ENCODE measurements at regions not wholly inside any gene's neighbourhood (a gene's known extent, or its start where the extent isn't known, plus 50 kb on each side); places are given as distances from the start of the nearest gene placed in this dataset.

GRCh38 chr2:217612211-217612610, 390.6 kb downstream of the TNS1 start:
- no peaks in the 10 kb centered on the region for H3K36me3 ChIP-seq (ENCODE audit: insufficient read depth, low read length, poor library complexity, severe bottlenecking)
- H3K9me3 ChIP-seq (ENCODE audit: low read depth, low read length, poor library complexity, severe bottlenecking), result no peaks in the 10 kb centered on the region
- H3K27ac ChIP-seq (ENCODE audit: low read depth, low read length, poor library complexity, severe bottlenecking), result no peak overlapping the region
- DNase-seq (ENCODE audit: low spot score), result no peak
- no peaks in the 10 kb centered on the region for H3K4me1 ChIP-seq (ENCODE audit: insufficient read depth, low read length, poor library complexity, severe bottlenecking)
- POLR2A ChIA-PET (ENCODE audit: low non-redundant PET), result no interaction called here
- intact Hi-C loops (cut with micrococcal nuclease; ENCODE audit: unreplicated experiment), result no loop called here
- H3K4me3 ChIP-seq (ENCODE audit: low read depth, low read length, poor library complexity, severe bottlenecking), result no peak overlapping the region
- no TSS peak for BruUV-seq (replicated peaks)
- no peaks in the 10 kb centered on the region for H3K27me3 ChIP-seq (replicated peaks; ENCODE audit: insufficient read depth, low read depth, low read length, poor library complexity)
- CTCF ChIA-PET, result no interaction called here
- TF ChIP-seq CTCF (conservative IDR thresholded peaks at IDR 0.05; ENCODE audit: low read depth, low read length) (no peak), EZH2 (IDR thresholded peaks at IDR 0.05; ENCODE audit: borderline replicate concordance, low read depth, low read length, poor library complexity, severe bottlenecking) (no peak)

- CTCF ChIA-PET, result no interaction called here
- Histone ChIP-seq H3K9me3 (ENCODE audit: low read depth, low read length, poor library complexity, severe bottlenecking) (no peaks in the 10 kb centered on the region), H3K27me3 (replicated peaks; ENCODE audit: insufficient read depth, low read depth, low read length, poor library complexity) (no peaks in the 10 kb centered on the region), H3K4me3 (ENCODE audit: low read depth, low read length, poor library complexity, severe bottlenecking) (no peak overlapping the region), H3K4me1 (ENCODE audit: insufficient read depth, low read length, poor library complexity, severe bottlenecking) (peaks cover 5% of the 10 kb centered on the region), H3K36me3 (ENCODE audit: insufficient read depth, low read length, poor library complexity, severe bottlenecking) (no peaks in the 10 kb centered on the region), H3K27ac (ENCODE audit: low read depth, low read length, poor library complexity, severe bottlenecking) (no peak overlapping the region)
- TF ChIP-seq EZH2 (IDR thresholded peaks at IDR 0.05; ENCODE audit: borderline replicate concordance, low read depth, low read length, poor library complexity, severe bottlenecking) (no peak), CTCF (conservative IDR thresholded peaks at IDR 0.05; ENCODE audit: low read depth, low read length) (no peak)
- no peak for DNase-seq (ENCODE audit: low spot score)
- BruUV-seq (replicated peaks), result no TSS peak
- POLR2A ChIA-PET (ENCODE audit: low non-redundant PET), result no interaction called here
- intact Hi-C loops (cut with micrococcal nuclease; ENCODE audit: unreplicated experiment), result no loop called here
These were observed 391.1 kb downstream of the TNS1 start for GRCh38 chr2:217611626-217612127.

GRCh38 chr2:217611056-217611455, 391.7 kb downstream of the TNS1 start:
- H3K4me1 ChIP-seq (ENCODE audit: insufficient read depth, low read length, poor library complexity, severe bottlenecking), result peaks cover 11% of the 10 kb centered on the region
- no peak for DNase-seq (ENCODE audit: low spot score)
- no peak overlapping the region for H3K27ac ChIP-seq (ENCODE audit: low read depth, low read length, poor library complexity, severe bottlenecking)
- BruUV-seq (replicated peaks), result no TSS peak
- H3K9me3 ChIP-seq (ENCODE audit: low read depth, low read length, poor library complexity, severe bottlenecking), result no peaks in the 10 kb centered on the region
- no peaks in the 10 kb centered on the region for H3K27me3 ChIP-seq (replicated peaks; ENCODE audit: insufficient read depth, low read depth, low read length, poor library complexity)
- POLR2A ChIA-PET (ENCODE audit: low non-redundant PET), result no interaction called here
- CTCF ChIA-PET, result no interaction called here
- intact Hi-C loops (cut with micrococcal nuclease; ENCODE audit: unreplicated experiment), result no loop called here
- no peaks in the 10 kb centered on the region for H3K36me3 ChIP-seq (ENCODE audit: insufficient read depth, low read length, poor library complexity, severe bottlenecking)
- no peak overlapping the region for H3K4me3 ChIP-seq (ENCODE audit: low read depth, low read length, poor library complexity, severe bottlenecking)
- TF ChIP-seq EZH2 (IDR thresholded peaks at IDR 0.05; ENCODE audit: borderline replicate concordance, low read depth, low read length, poor library complexity, severe bottlenecking) (no peak), CTCF (conservative IDR thresholded peaks at IDR 0.05; ENCODE audit: low read depth, low read length) (no peak)
